Common myeloid progenitor, CD34-positive (primary cell): ENCODE measurements at regions not wholly inside any gene's neighbourhood (a gene's known extent, or its start where the extent isn't known, plus 50 kb on each side); places are given as distances from the start of the nearest gene placed in this dataset.

ENCODE experiments used
- CTCF ChIA-PET: fragments of 350-600 bp; sonication (Branson Sonifier 250); formaldehyde crosslinking; loops from one replicate; lab custom pipeline; 2021; ENCODE audit warnings: antibody characterized with exemption; lab: Charles Lee
- POLR2A ChIA-PET: fragments of 350-600 bp; sonication (Branson Sonifier 250); formaldehyde crosslinking; loops from one replicate; lab custom pipeline; 2021; ENCODE audit warnings: antibody characterized with exemption; lab: Charles Lee
- DNase-seq, 3 donors: peaks; one replicate each; pipeline versions ENCODE4 v3.0.0 to v3.0.0-alpha.2; 2013
- H3K27ac ChIP-seq, 2 experiments: 1 replicate in 1 of 2; 2 replicates in 1 of 2; pipeline ENCODE4 v1.7.0; 2013; ENCODE audit warnings: inconsistent platforms in 2 of 2, low read length in 2 of 2, mild to moderate bottlenecking in 2 of 2, low read depth in 1 of 2, moderate library complexity in 1 of 2; ENCODE audit not compliant: severe bottlenecking in 2 of 2, insufficient read depth in 1 of 2, poor library complexity in 1 of 2
- H3K27me3 ChIP-seq, 5 experiments: replicated peaks in 2 of 5; 1 replicate in 3 of 5; 2 replicates in 2 of 5; pipeline versions ENCODE4 v1.6.1 to v1.7.0; 2013; ENCODE audit warnings: low read length in 4 of 5, mild to moderate bottlenecking in 2 of 5, moderate library complexity in 2 of 5, inconsistent platforms in 1 of 5; ENCODE audit not compliant: insufficient read depth in 5 of 5, control insufficient read depth in 4 of 5
- H3K36me3 ChIP-seq, 4 experiments: 1 replicate in 2 of 4; 2 replicates in 2 of 4; pipeline versions ENCODE4 v1.6.1 to v1.7.0; 2013; ENCODE audit warnings: low read length in 3 of 4, control low read depth in 1 of 4, mild to moderate bottlenecking in 1 of 4; ENCODE audit not compliant: control insufficient read depth in 4 of 4, insufficient read depth in 4 of 4
- H3K4me1 ChIP-seq, 4 experiments: 1 replicate in 3 of 4; 2 replicates in 1 of 4; pipeline versions ENCODE4 v1.6.1 to v1.7.1; 2013; ENCODE audit warnings: low read length in 3 of 4, mild to moderate bottlenecking in 3 of 4, control low read depth in 1 of 4, inconsistent platforms in 1 of 4, moderate library complexity in 1 of 4; ENCODE audit not compliant: control insufficient read depth in 4 of 4, insufficient read depth in 4 of 4; ENCODE audit errors: control extremely low read depth in 1 of 4
- H3K4me3 ChIP-seq, 7 experiments: 1 replicate in 4 of 7; 2 replicates in 3 of 7; pipeline versions ENCODE4 v1.5.1 to v1.7.0; 2013; ENCODE audit warnings: mild to moderate bottlenecking in 7 of 7, low read length in 6 of 7, moderate library complexity in 6 of 7, inconsistent platforms in 2 of 7, low read depth in 2 of 7, control low read depth in 1 of 7; ENCODE audit not compliant: insufficient read depth in 4 of 7, control insufficient read depth in 1 of 7; ENCODE audit errors: extremely low read depth in 1 of 7
- H3K9me3 ChIP-seq, 5 experiments: 1 replicate in 4 of 5; 2 replicates in 1 of 5; pipeline versions ENCODE4 v1.6.1 to v1.7.1; 2013; ENCODE audit warnings: low read length in 4 of 5, mild to moderate bottlenecking in 2 of 5, inconsistent platforms in 1 of 5, low read depth in 1 of 5, moderate library complexity in 1 of 5; ENCODE audit not compliant: control insufficient read depth in 4 of 5, insufficient read depth in 2 of 5; ENCODE audit errors: control extremely low read depth in 1 of 5
- WGBS: methylation state at CpG from one replicate; pipeline ENCODE4 v1.1.5; 2013; ENCODE audit not compliant: insufficient coverage; 5-methylcytosine and 5-hydroxymethylcytosine counted together

GRCh38 chr10:78759456-78760120 is 309.2 kb upstream of the ZMIZ1 start:
- no peaks in the 10 kb centered on the region for H3K9me3 ChIP-seq
- no peak overlapping the region for H3K27ac ChIP-seq
- ChIA-PET CTCF (interaction anchor here (0.6 to 0.8 kb wide), 2 partner anchors 13 to 47 kb away, joined by 3 read pairs; no protein-coding TSS in a partner anchor), POLR2A (no interaction called here)
- H3K27me3 ChIP-seq: no peaks in the 10 kb centered on the region
- H3K4me3 ChIP-seq: no peak overlapping the region
- H3K36me3 ChIP-seq: no peaks in the 10 kb centered on the region
- peaks cover 0 to 48% (median 22%) of the 10 kb centered on the region in 4 experiments for H3K4me1 ChIP-seq
- DNase-seq: no peak
- WGBS: 96% methylated on average over 3 of the region's 5 CpGs

GRCh38 chr10:78760463-78761310 is 308.1 kb upstream of the ZMIZ1 start:
- POLR2A ChIA-PET: no interaction called here
- WGBS: 92% methylated on average over 8 of the region's 8 CpGs

GRCh38 chr10:78761311-78761781 is 307.4 kb upstream of the ZMIZ1 start:
- DNase-seq: no peak
- no peaks in the 10 kb centered on the region for H3K27me3 ChIP-seq
- WGBS: 98% methylated on average over 11 of the region's 12 CpGs
- CTCF ChIA-PET: no interaction called here
- POLR2A ChIA-PET: no interaction called here
- H3K4me1 ChIP-seq: peaks cover 0 to 41% (median 18%) of the 10 kb centered on the region in 4 experiments
- no peaks in the 10 kb centered on the region for H3K9me3 ChIP-seq
- H3K4me3 ChIP-seq: no peak overlapping the region
- H3K27ac ChIP-seq: no peak overlapping the region
- no peaks in the 10 kb centered on the region for H3K36me3 ChIP-seq

More at GRCh38 chr10:78760463-78761310, 308.1 kb upstream of the ZMIZ1 start:
- CTCF ChIA-PET: no interaction called here
- Histone ChIP-seq H3K4me1 (peaks cover 0 to 45% (median 20%) of the 10 kb centered on the region in 4 experiments), H3K36me3 (no peaks in the 10 kb centered on the region), H3K27ac (no peak overlapping the region), H3K4me3 (no peak overlapping the region), H3K9me3 (no peaks in the 10 kb centered on the region), H3K27me3 (no peaks in the 10 kb centered on the region)
- no peak for DNase-seq

- no peak for DNase-seq
- ChIA-PET CTCF (interaction anchor here (1.0 to 1.3 kb wide), 2 partner anchors 8 to 12 kb away, joined by 3 read pairs; no protein-coding TSS in a partner anchor), POLR2A (no interaction called here)
- Histone ChIP-seq H3K4me3 (no peak overlapping the region), H3K9me3 (no peaks in the 10 kb centered on the region), H3K36me3 (no peaks in the 10 kb centered on the region), H3K27me3 (no peaks in the 10 kb centered on the region), H3K27ac (no peak overlapping the region), H3K4me1 (peaks cover 0 to 33% (median 10%) of the 10 kb centered on the region in 4 experiments)
- WGBS: 94% methylated on average over 2 of the region's 7 CpGs
These were observed 306.6 kb upstream of the ZMIZ1 start for GRCh38 chr10:78762086-78762630.

- Histone ChIP-seq H3K9me3 (no peaks in the 10 kb centered on the region), H3K4me3 (no peak overlapping the region), H3K27me3 (no peaks in the 10 kb centered on the region), H3K4me1 (peaks cover 0 to 25% (median 7%) of the 10 kb centered on the region in 4 experiments), H3K36me3 (no peaks in the 10 kb centered on the region), H3K27ac (no peak overlapping the region)
- DNase-seq: no peak
- WGBS: 97% methylated on average over 3 of the region's 6 CpGs
- CTCF ChIA-PET: interaction anchor here (1.0 to 1.3 kb wide), 2 partner anchors 9 to 13 kb away, joined by 3 read pairs; no protein-coding TSS in a partner anchor
- POLR2A ChIA-PET: no interaction called here
These were observed 305.5 kb upstream of the ZMIZ1 start for GRCh38 chr10:78763234-78763633.

GRCh38 chr10:78763651-78764395 is 304.9 kb upstream of the ZMIZ1 start:
- H3K27me3 ChIP-seq: no peaks in the 10 kb centered on the region
- WGBS: 90% methylated on average over 10 of the region's 10 CpGs
- no peaks in the 10 kb centered on the region for H3K9me3 ChIP-seq
- no peak overlapping the region for H3K27ac ChIP-seq
- no peak overlapping the region for H3K4me3 ChIP-seq
- POLR2A ChIA-PET: no interaction called here
- H3K36me3 ChIP-seq: no peaks in the 10 kb centered on the region
- peaks cover 0 to 31% (median 7%) of the 10 kb centered on the region in 4 experiments for H3K4me1 ChIP-seq
- DNase-seq: no peak
- CTCF ChIA-PET: no interaction called here
